Spleen (tissue), 11 donors: ENCODE measurements at regions not wholly inside any gene's neighbourhood (a gene's known extent, or its start where the extent isn't known, plus 50 kb on each side); places are given as distances from the start of the nearest gene placed in this dataset.

Experiments used
- DNase-seq: peaks from one replicate; pipeline ENCODE4 v3.0.0-alpha.2; 2020
- H3K27ac ChIP-seq, 8 donors: fragments of 200-600 bp; sonication (generic) in 7 of 8; 1 replicate in 4 of 8; 2 replicates in 4 of 8; pipeline versions ENCODE4 v1.5.0 to v1.8.0; 2016 to 2021; ENCODE audit warnings: inconsistent platforms in 4 of 8, mild to moderate bottlenecking in 4 of 8, moderate library complexity in 1 of 8
- H3K27me3 ChIP-seq, 7 donors: fragments of 200-600 bp; sonication (generic) in 6 of 7; replicated peaks in 1 of 7; 1 replicate in 4 of 7; 2 replicates in 3 of 7; pipeline versions ENCODE4 v1.5.0 to v1.8.0; 2016 to 2021; ENCODE audit warnings: inconsistent platforms in 3 of 7, mild to moderate bottlenecking in 1 of 7
- H3K36me3 ChIP-seq, 6 donors: fragments of 200-600 bp; sonication (generic) in 5 of 6; 1 replicate in 4 of 6; 2 replicates in 2 of 6; pipeline versions ENCODE4 v1.5.0 to v1.8.0; 2016 to 2021; ENCODE audit warnings: inconsistent platforms in 2 of 6
- H3K4me1 ChIP-seq, 6 donors: fragments of 200-600 bp; sonication (generic) in 5 of 6; 1 replicate in 3 of 6; 2 replicates in 3 of 6; pipeline versions ENCODE4 v1.5.0 to v1.8.0; 2016 to 2021; ENCODE audit warnings: inconsistent platforms in 3 of 6
- H3K4me3 ChIP-seq, 8 donors: fragments of 200-600 bp; sonication (generic) in 7 of 8; 1 replicate in 4 of 8; 2 replicates in 4 of 8; pipeline versions ENCODE4 v1.5.0 to v1.8.0; 2016 to 2021; ENCODE audit warnings: inconsistent platforms in 4 of 8, mild to moderate bottlenecking in 4 of 8, moderate library complexity in 2 of 8
- H3K9me3 ChIP-seq, 8 donors: fragments of 200-600 bp; sonication (generic) in 7 of 8; 1 replicate in 4 of 8; 2 replicates in 4 of 8; pipeline versions ENCODE4 v1.5.0 to v1.8.0; 2016 to 2021; ENCODE audit warnings: inconsistent platforms in 4 of 8
- CTCF ChIP-seq, 11 experiments: fragments of 200-600 bp in 7 of 11; fragments of 450-650 bp in 4 of 11; sonication (generic) in 4 of 11; IDR thresholded peaks in 8 of 11; conservative IDR thresholded peaks in 3 of 11; 1 replicate in 7 of 11; 2 replicates in 4 of 11; pipeline versions ENCODE4 v1.4.0 to v1.8.0; 2016 to 2021; ENCODE audit warnings: antibody characterized with exemption in 11 of 11, inconsistent platforms in 4 of 11, mild to moderate bottlenecking in 1 of 11
- POLR2A ChIP-seq, 3 donors: fragments of 450-650 bp; IDR thresholded peaks; one replicate each; pipeline ENCODE4 v1.5.1; 2017; ENCODE audit warnings: antibody characterized with exemption in 3 of 3, mild to moderate bottlenecking in 1 of 3
- POLR2AphosphoS5 ChIP-seq, 3 donors: sonication (generic); formaldehyde crosslinking; IDR thresholded peaks; one replicate each; pipeline ENCODE4 v1.5.1; 2017; ENCODE audit warnings: antibody characterized with exemption in 3 of 3
- WGBS, 5 donors: extraction: QIAGEN DNeasy Blood & Tissue Kit in 3 of 5; methylation state at CpG; one replicate each; pipeline versions ENCODE4 v1.1.5 to v1.1.7; 2013 to 2018; 5-methylcytosine and 5-hydroxymethylcytosine counted together
- intact Hi-C: fragments of 100-400 bp; cut with DNase I; formaldehyde crosslinking; loops from one replicate; pipeline ENCODE4 v1.15.0; 2023; ENCODE audit warnings: low total_unique reads
- donor health status: healthy with polysubstance abuse.
- donor health status: DM: no; HTN: no; CAD: no; lungs with moderate emphysema.
- donor health status: DM: no; HTN: no; CAD: no.
- donor health status: Bipolar disorder and iron deficiency.
- donor health status: healthy.
- donor health status: DM: no; HTN: no; CAD: no.
- donor health status: DM: yes; HTN: yes; CAD: no.

- Histone ChIP-seq H3K4me1 (no peaks in the 10 kb centered on the region), H3K27me3 (no peaks in the 10 kb centered on the region), H3K36me3 (no peaks in the 10 kb centered on the region), H3K27ac (no peak overlapping the region), H3K4me3 (no peak overlapping the region), H3K9me3 (no peaks in the 10 kb centered on the region)
- intact Hi-C loops: no loop called here
- WGBS, 5 donors: 46 to 65% (median 61%) methylated on average over 4 of the region's 4 CpGs
- no peak for DNase-seq
- TF ChIP-seq POLR2AphosphoS5 (IDR thresholded peaks at IDR 0.05) (no peak), CTCF (IDR thresholded peaks at IDR 0.05 in 8 of 11, conservative IDR thresholded peaks at IDR 0.05 in 3 of 11) (no peak), POLR2A (IDR thresholded peaks at IDR 0.05) (no peak)
Measured at GRCh38 chr12:65695113-65695865, 129.0 kb upstream of the HMGA2 start.

GRCh38 chr12:65696227-65696626 is 128.1 kb upstream of the HMGA2 start:
- no peaks in the 10 kb centered on the region for H3K9me3 ChIP-seq
- no peaks in the 10 kb centered on the region for H3K27me3 ChIP-seq
- H3K36me3 ChIP-seq: no peaks in the 10 kb centered on the region
- H3K27ac ChIP-seq: no peak overlapping the region
- H3K4me3 ChIP-seq: no peak overlapping the region
- intact Hi-C loops: no loop called here
- DNase-seq: no peak
- TF ChIP-seq POLR2AphosphoS5 (IDR thresholded peaks at IDR 0.05): no peak
- H3K4me1 ChIP-seq: no peaks in the 10 kb centered on the region

GRCh38 chr12:65699251-65699650 is 125.0 kb upstream of the HMGA2 start:
- Histone ChIP-seq H3K27me3 (no peaks in the 10 kb centered on the region), H3K27ac (no peak overlapping the region), H3K9me3 (peaks cover 0 to 6% (median 2%) of the 10 kb centered on the region in 8 donors), H3K4me1 (no peaks in the 10 kb centered on the region), H3K4me3 (no peak overlapping the region), H3K36me3 (no peaks in the 10 kb centered on the region)
- WGBS, 5 donors: 73 to 84% (median 79%) methylated on average over 2 of the region's 2 CpGs
- DNase-seq: no peak
- intact Hi-C loops: no loop called here
- TF ChIP-seq POLR2AphosphoS5 (IDR thresholded peaks at IDR 0.05) (no peak), CTCF (IDR thresholded peaks at IDR 0.05 in 8 of 11, conservative IDR thresholded peaks at IDR 0.05 in 3 of 11) (no peak)

- intact Hi-C loops: no loop called here
- WGBS, 5 donors: 92 to 97% (median 93%) methylated on average over 5 of the region's 5 CpGs
Measured at GRCh38 chr12:65703176-65703575, 121.1 kb upstream of the HMGA2 start.

More at GRCh38 chr12:65703176-65703575, 121.1 kb upstream of the HMGA2 start:
- H3K4me1 ChIP-seq: no peaks in the 10 kb centered on the region
- H3K36me3 ChIP-seq: no peaks in the 10 kb centered on the region
- H3K27ac ChIP-seq: no peak overlapping the region
- no peaks in the 10 kb centered on the region for H3K27me3 ChIP-seq
- no peak for DNase-seq
- H3K9me3 ChIP-seq: peaks cover 5 to 41% (median 27%) of the 10 kb centered on the region in 8 donors
- TF ChIP-seq POLR2AphosphoS5 (IDR thresholded peaks at IDR 0.05) (no peak), CTCF (IDR thresholded peaks at IDR 0.05 in 8 of 11, conservative IDR thresholded peaks at IDR 0.05 in 3 of 11) (no peak), POLR2A (IDR thresholded peaks at IDR 0.05) (no peak)
- no peak overlapping the region for H3K4me3 ChIP-seq
